Keratinocyte (primary cell): ENCODE measurements at regions not wholly inside any gene's neighbourhood (a gene's known extent, or its start where the extent isn't known, plus 50 kb on each side); places are given as distances from the start of the nearest gene placed in this dataset.

Experiments used
- CTCF ChIP-seq, 3 experiments: IDR thresholded peaks in 1 of 3; conservative IDR thresholded peaks in 1 of 3; optimal IDR thresholded peaks in 1 of 3; 2 replicates in 2 of 3; 3 replicates in 1 of 3; pipeline versions ENCODE3 to v1.5.1; 2011; ENCODE audit warnings: low read length in 3 of 3, mild to moderate bottlenecking in 3 of 3, moderate library complexity in 2 of 3, control low read depth in 1 of 3, inconsistent platforms in 1 of 3; ENCODE audit not compliant: insufficient read depth in 2 of 3; ENCODE audit errors: extremely low read depth in 1 of 3
- EZH2 ChIP-seq: IDR thresholded peaks from one replicate; pipeline ENCODE4 v1.6.1; 2012; ENCODE audit warnings: inconsistent platforms, mild to moderate bottlenecking, low read length, moderate library complexity

- no peak for TF ChIP-seq CTCF (optimal IDR thresholded peaks at IDR 0.05 in 1 of 3, IDR thresholded peaks at IDR 0.05 in 1 of 3, conservative IDR thresholded peaks at IDR 0.05 in 1 of 3; ENCODE audit: extremely low read depth in 1 of 3, insufficient read depth in 2 of 3, low read length in 3 of 3)
- TF ChIP-seq EZH2, result no peak
Observed at GRCh38 chr9:101915482-101915881, 177.0 kb upstream of the GRIN3A start.
